ENCODE measurements at regions not wholly inside any gene's neighbourhood (a gene's known extent, or its start where the extent isn't known, plus 50 kb on each side); places are given as distances from the start of the nearest gene placed in this dataset.

DNA sequence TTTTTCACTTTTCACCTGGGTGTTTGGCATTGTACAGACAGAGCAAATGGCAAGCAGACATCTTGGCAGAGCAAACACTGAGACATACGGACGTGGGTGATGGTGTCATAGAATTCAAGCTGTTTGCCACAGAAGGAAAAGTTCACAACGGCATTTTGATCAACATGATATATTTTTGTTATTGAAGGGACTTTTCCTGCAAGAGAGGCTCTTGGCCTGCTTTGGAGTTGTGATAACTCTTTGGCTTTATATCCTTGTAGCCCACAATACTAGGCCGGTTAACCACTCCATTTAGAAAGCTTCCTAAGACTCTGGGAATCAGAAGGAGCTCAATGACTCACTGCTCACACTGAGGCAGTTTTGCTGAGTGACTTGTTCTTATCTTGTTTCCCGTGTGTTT is 1038.3 kb downstream of the TLE1 start:
- no peaks in the 10 kb centered on the region for H3K9me3 ChIP-seq (ENCODE audit: control insufficient read depth, low read length)
- H3K27ac ChIP-seq (ENCODE audit: low read depth, low read length, severe bottlenecking): no peak overlapping the region
- no peaks in the 10 kb centered on the region for H3K36me3 ChIP-seq (ENCODE audit: control insufficient read depth, insufficient read depth, low read length)
- peaks cover 10% of the 10 kb centered on the region for H3K4me1 ChIP-seq (ENCODE audit: control insufficient read depth, insufficient read depth, low read length, poor library complexity, severe bottlenecking)
- 92 to 95% methylated on average over 3 to 4 of the region's 5 CpGs for WGBS, 2 experiments (ENCODE audit: insufficient coverage in 2 of 2)
- no peak overlapping the region for H3K4me3 ChIP-seq (ENCODE audit: extremely low read depth, insufficient read depth, low read length, poor library complexity, severe bottlenecking)

DNA sequence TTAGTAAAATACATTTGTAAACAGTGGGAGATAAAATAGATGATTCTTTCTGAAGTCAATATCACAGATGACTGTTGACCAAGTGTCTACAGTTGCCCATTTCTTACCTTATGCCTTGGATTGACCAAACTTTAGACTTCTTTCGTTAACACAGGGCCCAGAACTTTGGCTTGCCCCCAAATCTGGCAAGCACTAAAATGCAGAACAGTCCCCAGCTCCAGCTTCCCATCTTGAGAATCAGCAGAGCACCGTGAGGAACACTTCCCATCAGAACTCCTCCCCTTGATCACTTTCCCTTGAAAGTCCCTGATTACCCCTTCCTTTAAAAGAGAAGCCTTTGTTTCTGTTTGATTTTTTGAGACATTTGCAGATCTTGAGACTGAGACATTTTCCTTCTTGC is 1039.9 kb downstream of the TLE1 start:
- peaks cover 10% of the 10 kb centered on the region for H3K4me1 ChIP-seq (ENCODE audit: control insufficient read depth, insufficient read depth, low read length, poor library complexity, severe bottlenecking)
- H3K4me3 ChIP-seq (ENCODE audit: extremely low read depth, insufficient read depth, low read length, poor library complexity, severe bottlenecking): no peak overlapping the region
- no peaks in the 10 kb centered on the region for H3K36me3 ChIP-seq (ENCODE audit: control insufficient read depth, insufficient read depth, low read length)
- H3K27ac ChIP-seq (ENCODE audit: low read depth, low read length, severe bottlenecking): no peak overlapping the region
- no peaks in the 10 kb centered on the region for H3K9me3 ChIP-seq (ENCODE audit: control insufficient read depth, low read length)
- 88 to 89% methylated on average over 1 of the region's 2 CpGs for WGBS, 2 experiments (ENCODE audit: insufficient coverage in 2 of 2)

- Histone ChIP-seq H3K27ac (ENCODE audit: low read depth, low read length, severe bottlenecking) (no peak overlapping the region), H3K4me1 (ENCODE audit: control insufficient read depth, insufficient read depth, low read length, poor library complexity, severe bottlenecking) (peaks cover 10% of the 10 kb centered on the region), H3K9me3 (ENCODE audit: control insufficient read depth, low read length) (no peaks in the 10 kb centered on the region), H3K4me3 (ENCODE audit: extremely low read depth, insufficient read depth, low read length, poor library complexity, severe bottlenecking) (no peak overlapping the region), H3K36me3 (ENCODE audit: control insufficient read depth, insufficient read depth, low read length) (no peaks in the 10 kb centered on the region)
- WGBS, 2 experiments (ENCODE audit: insufficient coverage in 2 of 2): 50 to 60% methylated on average over 1 to 2 of the region's 3 CpGs
Measured at GRCh38 chr9:80649001-80649420, 1040.3 kb downstream of the TLE1 start.

DNA sequence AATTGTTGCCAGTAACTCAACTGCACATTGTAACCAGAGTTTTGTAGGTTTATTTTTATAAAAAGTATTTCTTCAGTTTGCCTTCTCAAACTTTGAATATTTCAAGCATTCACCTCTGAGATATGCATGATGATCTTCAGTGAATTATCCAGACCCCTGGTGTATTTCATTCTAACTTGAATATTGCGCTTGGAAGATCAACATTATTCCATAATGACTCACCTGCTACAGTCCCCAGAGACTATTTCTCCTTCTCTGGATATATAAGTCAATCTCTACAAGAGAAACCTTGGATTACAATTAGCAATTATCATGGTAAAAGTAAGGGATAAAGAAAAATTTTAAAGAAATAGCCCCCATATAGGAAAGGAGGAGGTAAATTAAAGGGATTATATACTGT is 1041.0 kb downstream of the TLE1 start:
- 100% methylated on average over 1 of the region's 1 CpG; no CpG with 5 or more reads in 1 of the 2 experiments for WGBS, 2 experiments (ENCODE audit: insufficient coverage in 2 of 2)
- H3K27ac ChIP-seq (ENCODE audit: low read depth, low read length, severe bottlenecking): no peak overlapping the region
- H3K4me3 ChIP-seq (ENCODE audit: extremely low read depth, insufficient read depth, low read length, poor library complexity, severe bottlenecking): no peak overlapping the region
- peaks cover 10% of the 10 kb centered on the region for H3K4me1 ChIP-seq (ENCODE audit: control insufficient read depth, insufficient read depth, low read length, poor library complexity, severe bottlenecking)
- H3K9me3 ChIP-seq (ENCODE audit: control insufficient read depth, low read length): no peaks in the 10 kb centered on the region
- H3K36me3 ChIP-seq (ENCODE audit: control insufficient read depth, insufficient read depth, low read length): no peaks in the 10 kb centered on the region

GRCh38 chr9:80646211-80646610 is 1043.1 kb downstream of the TLE1 start:
- Histone ChIP-seq H3K27ac (ENCODE audit: low read depth, low read length, severe bottlenecking) (no peak overlapping the region), H3K9me3 (ENCODE audit: control insufficient read depth, low read length) (no peaks in the 10 kb centered on the region), H3K36me3 (ENCODE audit: control insufficient read depth, insufficient read depth, low read length) (no peaks in the 10 kb centered on the region), H3K4me1 (ENCODE audit: control insufficient read depth, insufficient read depth, low read length, poor library complexity, severe bottlenecking) (peaks cover 10% of the 10 kb centered on the region), H3K4me3 (ENCODE audit: extremely low read depth, insufficient read depth, low read length, poor library complexity, severe bottlenecking) (no peak overlapping the region)
- 100% methylated on average over 1 of the region's 4 CpGs; no CpG with 5 or more reads in 1 of the 2 experiments for WGBS, 2 experiments (ENCODE audit: insufficient coverage in 2 of 2)

GRCh38 chr9:80644044-80644443 is 1045.3 kb downstream of the TLE1 start:
- H3K4me1 ChIP-seq (ENCODE audit: control insufficient read depth, insufficient read depth, low read length, poor library complexity, severe bottlenecking): peaks cover 4% of the 10 kb centered on the region
- no peaks in the 10 kb centered on the region for H3K36me3 ChIP-seq (ENCODE audit: control insufficient read depth, insufficient read depth, low read length)
- 86% methylated on average over 3 of the region's 3 CpGs; no CpG with 5 or more reads in 1 of the 2 experiments for WGBS, 2 experiments (ENCODE audit: insufficient coverage in 2 of 2)
- no peak overlapping the region for H3K4me3 ChIP-seq (ENCODE audit: extremely low read depth, insufficient read depth, low read length, poor library complexity, severe bottlenecking)
- no peak overlapping the region for H3K27ac ChIP-seq (ENCODE audit: low read depth, low read length, severe bottlenecking)
- H3K9me3 ChIP-seq (ENCODE audit: control insufficient read depth, low read length): no peaks in the 10 kb centered on the region

DNA sequence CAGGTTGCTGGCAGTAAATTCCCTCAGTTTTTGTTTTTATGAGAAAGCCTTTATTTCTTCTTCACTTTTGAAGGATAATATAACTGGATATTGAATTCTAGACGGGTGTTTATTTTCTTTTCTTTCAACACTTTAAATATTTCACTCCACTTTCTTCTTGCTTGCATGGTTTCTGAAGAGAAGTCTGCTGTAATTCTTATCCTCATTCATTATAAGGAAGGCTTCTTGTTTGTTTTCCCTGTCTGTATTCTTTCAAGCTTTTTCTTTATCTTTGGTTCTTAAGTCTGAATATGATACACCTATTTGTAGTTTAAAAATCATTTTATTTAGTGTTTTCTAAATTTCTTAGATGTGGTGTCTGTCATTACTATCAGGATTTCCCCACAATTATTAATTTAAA is 1054.3 kb downstream of the TLE1 start:
- H3K9me3 ChIP-seq (ENCODE audit: control insufficient read depth, low read length): no peaks in the 10 kb centered on the region
- no peaks in the 10 kb centered on the region for H3K4me1 ChIP-seq (ENCODE audit: control insufficient read depth, insufficient read depth, low read length, poor library complexity, severe bottlenecking)
- H3K36me3 ChIP-seq (ENCODE audit: control insufficient read depth, insufficient read depth, low read length): no peaks in the 10 kb centered on the region
- H3K27ac ChIP-seq (ENCODE audit: low read depth, low read length, severe bottlenecking): no peak overlapping the region
- WGBS, 2 experiments (ENCODE audit: insufficient coverage in 2 of 2): no CpG with 5 or more reads among the region's 1 CpG
- H3K4me3 ChIP-seq (ENCODE audit: extremely low read depth, insufficient read depth, low read length, poor library complexity, severe bottlenecking): no peak overlapping the region

- no peak overlapping the region for H3K27ac ChIP-seq (ENCODE audit: low read depth, low read length, severe bottlenecking)
- no peaks in the 10 kb centered on the region for H3K4me1 ChIP-seq (ENCODE audit: control insufficient read depth, insufficient read depth, low read length, poor library complexity, severe bottlenecking)
- H3K9me3 ChIP-seq (ENCODE audit: control insufficient read depth, low read length): no peaks in the 10 kb centered on the region
- H3K4me3 ChIP-seq (ENCODE audit: extremely low read depth, insufficient read depth, low read length, poor library complexity, severe bottlenecking): no peak overlapping the region
- H3K36me3 ChIP-seq (ENCODE audit: control insufficient read depth, insufficient read depth, low read length): no peaks in the 10 kb centered on the region
Measured at GRCh38 chr9:80632041-80632440, 1057.3 kb downstream of the TLE1 start.

GRCh38 chr9:80622508-80622907 is 1050.7 kb downstream of the TLE4 start:
- no peaks in the 10 kb centered on the region for H3K36me3 ChIP-seq (ENCODE audit: control insufficient read depth, insufficient read depth, low read length)
- no peak overlapping the region for H3K27ac ChIP-seq (ENCODE audit: low read depth, low read length, severe bottlenecking)
- H3K9me3 ChIP-seq (ENCODE audit: control insufficient read depth, low read length): no peaks in the 10 kb centered on the region
- no peak overlapping the region for H3K4me3 ChIP-seq (ENCODE audit: extremely low read depth, insufficient read depth, low read length, poor library complexity, severe bottlenecking)
- H3K4me1 ChIP-seq (ENCODE audit: control insufficient read depth, insufficient read depth, low read length, poor library complexity, severe bottlenecking): no peaks in the 10 kb centered on the region
- WGBS, 2 experiments (ENCODE audit: insufficient coverage in 2 of 2): no CpG with 5 or more reads among the region's 1 CpG

DNA sequence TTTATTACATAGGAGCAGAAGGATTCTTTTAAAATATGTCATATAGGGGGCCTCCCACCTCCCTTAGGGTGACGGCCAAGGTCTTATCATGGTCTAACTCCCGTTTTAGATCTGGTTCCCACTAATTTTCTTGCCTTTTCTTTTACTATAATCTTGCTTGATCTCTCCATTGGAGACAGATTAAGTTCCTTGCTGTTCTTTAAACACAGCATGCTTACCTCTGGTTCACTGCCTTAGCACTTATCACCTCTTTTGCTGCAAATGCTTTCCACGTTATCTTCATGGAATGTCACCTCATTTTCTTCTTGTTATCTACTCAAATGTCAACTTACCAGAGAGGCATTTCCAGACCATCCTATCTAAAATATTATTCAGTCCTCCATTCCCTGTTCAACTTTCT is 1047.6 kb downstream of the TLE4 start:
- 53 to 61% methylated on average over 3 of the region's 3 CpGs for WGBS, 2 experiments (ENCODE audit: insufficient coverage in 2 of 2)

DNA sequence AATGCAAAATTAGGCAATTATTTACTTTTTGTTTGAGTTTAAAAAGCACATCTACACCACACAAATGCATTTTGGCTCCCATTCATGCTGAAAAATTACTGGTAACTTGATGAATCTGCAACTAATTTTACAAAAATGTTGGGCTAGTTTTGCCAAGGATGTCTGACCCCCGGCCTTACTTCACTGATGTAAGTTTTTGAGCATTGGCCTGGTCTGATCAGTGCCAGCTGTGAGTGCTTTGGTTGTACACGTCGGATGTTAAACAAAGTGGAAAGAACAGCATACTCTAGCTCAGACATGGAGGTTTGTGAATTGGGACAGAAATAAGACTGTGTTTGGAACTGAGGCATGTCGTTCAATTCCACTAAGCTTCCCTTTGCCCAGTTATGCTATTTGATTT is 1044.2 kb downstream of the TLE4 start:
- H3K4me3 ChIP-seq (ENCODE audit: extremely low read depth, insufficient read depth, low read length, poor library complexity, severe bottlenecking): no peak overlapping the region
- WGBS, 2 experiments (ENCODE audit: insufficient coverage in 2 of 2): 90 to 91% methylated on average over 1 to 3 of the region's 4 CpGs
- H3K9me3 ChIP-seq (ENCODE audit: control insufficient read depth, low read length): no peaks in the 10 kb centered on the region
- no peak overlapping the region for H3K27ac ChIP-seq (ENCODE audit: low read depth, low read length, severe bottlenecking)
- H3K4me1 ChIP-seq (ENCODE audit: control insufficient read depth, insufficient read depth, low read length, poor library complexity, severe bottlenecking): no peaks in the 10 kb centered on the region
- H3K36me3 ChIP-seq (ENCODE audit: control insufficient read depth, insufficient read depth, low read length): no peaks in the 10 kb centered on the region

More for the DNA sequence above, 1047.6 kb downstream of the TLE4 start:
- Histone ChIP-seq H3K36me3 (ENCODE audit: control insufficient read depth, insufficient read depth, low read length) (no peaks in the 10 kb centered on the region), H3K9me3 (ENCODE audit: control insufficient read depth, low read length) (no peaks in the 10 kb centered on the region), H3K4me3 (ENCODE audit: extremely low read depth, insufficient read depth, low read length, poor library complexity, severe bottlenecking) (no peak overlapping the region), H3K4me1 (ENCODE audit: control insufficient read depth, insufficient read depth, low read length, poor library complexity, severe bottlenecking) (no peaks in the 10 kb centered on the region), H3K27ac (ENCODE audit: low read depth, low read length, severe bottlenecking) (no peak overlapping the region)
